ENCODE measurements at regions not wholly inside any gene's neighbourhood (a gene's known extent, or its start where the extent isn't known, plus 50 kb on each side); places are given as distances from the start of the nearest gene placed in this dataset.

- DNase-seq (ENCODE audit: low read depth) = peak; percentile 47
- TF ChIP-seq, protein P1, sequence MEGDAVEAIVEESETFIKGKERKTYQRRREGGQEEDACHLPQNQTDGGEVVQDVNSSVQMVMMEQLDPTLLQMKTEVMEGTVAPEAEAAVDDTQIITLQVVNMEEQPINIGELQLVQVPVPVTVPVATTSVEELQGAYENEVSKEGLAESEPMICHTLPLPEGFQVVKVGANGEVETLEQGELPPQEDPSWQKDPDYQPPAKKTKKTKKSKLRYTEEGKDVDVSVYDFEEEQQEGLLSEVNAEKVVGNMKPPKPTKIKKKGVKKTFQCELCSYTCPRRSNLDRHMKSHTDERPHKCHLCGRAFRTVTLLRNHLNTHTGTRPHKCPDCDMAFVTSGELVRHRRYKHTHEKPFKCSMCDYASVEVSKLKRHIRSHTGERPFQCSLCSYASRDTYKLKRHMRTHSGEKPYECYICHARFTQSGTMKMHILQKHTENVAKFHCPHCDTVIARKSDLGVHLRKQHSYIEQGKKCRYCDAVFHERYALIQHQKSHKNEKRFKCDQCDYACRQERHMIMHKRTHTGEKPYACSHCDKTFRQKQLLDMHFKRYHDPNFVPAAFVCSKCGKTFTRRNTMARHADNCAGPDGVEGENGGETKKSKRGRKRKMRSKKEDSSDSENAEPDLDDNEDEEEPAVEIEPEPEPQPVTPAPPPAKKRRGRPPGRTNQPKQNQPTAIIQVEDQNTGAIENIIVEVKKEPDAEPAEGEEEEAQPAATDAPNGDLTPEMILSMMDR (conservative IDR thresholded peaks at IDR 0.05; ENCODE audit: low read depth, low read length) = no peak
These were observed 50.9 kb upstream of the UNC5B start for GRCh38 chr10:71161425-71161824.

More at GRCh38 chr10:71161425-71161824, 50.9 kb upstream of the UNC5B start:
- H3K4me3 ChIP-seq (ENCODE audit: low read depth, low read length) = no peak overlapping the region
